Glutamatergic neuron (in vitro differentiated cells): ENCODE measurements at regions not wholly inside any gene's neighbourhood (a gene's known extent, or its start where the extent isn't known, plus 50 kb on each side); places are given as distances from the start of the nearest gene placed in this dataset.

ENCODE experiments used
- DNase-seq: peaks from one replicate; pipeline ENCODE4 v3.0.0; 2022
- H3K27ac Mint-ChIP-seq: one replicate; pipeline ENCODE4 v1.8.0; 2020; ENCODE audit warnings: mild to moderate bottlenecking, mixed read lengths, inconsistent platforms; ENCODE audit not compliant: unreplicated experiment
- H3K27me3 Mint-ChIP-seq: one replicate; pipeline ENCODE4 v1.8.0; 2020; ENCODE audit warnings: mild to moderate bottlenecking, moderate library complexity, mixed read lengths, inconsistent platforms; ENCODE audit not compliant: unreplicated experiment
- H3K36me3 Mint-ChIP-seq: one replicate; pipeline ENCODE4 v1.8.0; 2020; ENCODE audit warnings: mild to moderate bottlenecking, mixed read lengths, inconsistent platforms; ENCODE audit not compliant: unreplicated experiment
- H3K4me1 Mint-ChIP-seq: one replicate; pipeline ENCODE4 v1.8.0; 2020; ENCODE audit warnings: mild to moderate bottlenecking, low read depth, mixed read lengths, inconsistent platforms; ENCODE audit not compliant: unreplicated experiment
- H3K4me3 Mint-ChIP-seq: one replicate; pipeline ENCODE4 v1.8.0; 2020; ENCODE audit warnings: mild to moderate bottlenecking, mixed read lengths, inconsistent platforms; ENCODE audit not compliant: unreplicated experiment
- H3K9me3 Mint-ChIP-seq: one replicate; pipeline ENCODE4 v1.8.0; 2020; ENCODE audit warnings: mild to moderate bottlenecking, moderate library complexity, mixed read lengths, inconsistent platforms; ENCODE audit not compliant: unreplicated experiment
- TF ChIP-seq, protein P1 (sequence below): fragments of 200-600 bp; sonication (generic); IDR thresholded peaks from one replicate; pipeline ENCODE4 v1.5.0; 2021; ENCODE audit not compliant: partially characterized antibody, unreplicated experiment

- Mint-ChIP-seq H3K36me3 (no peaks in the 10 kb centered on the region), H3K27ac (no peak overlapping the region), H3K4me3 (no peak overlapping the region), H3K9me3 (no peaks in the 10 kb centered on the region), H3K27me3 (no peaks in the 10 kb centered on the region), H3K4me1 (no peaks in the 10 kb centered on the region)
- no peak for DNase-seq
- TF ChIP-seq, protein P1, sequence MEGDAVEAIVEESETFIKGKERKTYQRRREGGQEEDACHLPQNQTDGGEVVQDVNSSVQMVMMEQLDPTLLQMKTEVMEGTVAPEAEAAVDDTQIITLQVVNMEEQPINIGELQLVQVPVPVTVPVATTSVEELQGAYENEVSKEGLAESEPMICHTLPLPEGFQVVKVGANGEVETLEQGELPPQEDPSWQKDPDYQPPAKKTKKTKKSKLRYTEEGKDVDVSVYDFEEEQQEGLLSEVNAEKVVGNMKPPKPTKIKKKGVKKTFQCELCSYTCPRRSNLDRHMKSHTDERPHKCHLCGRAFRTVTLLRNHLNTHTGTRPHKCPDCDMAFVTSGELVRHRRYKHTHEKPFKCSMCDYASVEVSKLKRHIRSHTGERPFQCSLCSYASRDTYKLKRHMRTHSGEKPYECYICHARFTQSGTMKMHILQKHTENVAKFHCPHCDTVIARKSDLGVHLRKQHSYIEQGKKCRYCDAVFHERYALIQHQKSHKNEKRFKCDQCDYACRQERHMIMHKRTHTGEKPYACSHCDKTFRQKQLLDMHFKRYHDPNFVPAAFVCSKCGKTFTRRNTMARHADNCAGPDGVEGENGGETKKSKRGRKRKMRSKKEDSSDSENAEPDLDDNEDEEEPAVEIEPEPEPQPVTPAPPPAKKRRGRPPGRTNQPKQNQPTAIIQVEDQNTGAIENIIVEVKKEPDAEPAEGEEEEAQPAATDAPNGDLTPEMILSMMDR: no peak
These were observed 89.7 kb upstream of the BCL9 start for GRCh38 chr1:147451628-147452027.

DNA sequence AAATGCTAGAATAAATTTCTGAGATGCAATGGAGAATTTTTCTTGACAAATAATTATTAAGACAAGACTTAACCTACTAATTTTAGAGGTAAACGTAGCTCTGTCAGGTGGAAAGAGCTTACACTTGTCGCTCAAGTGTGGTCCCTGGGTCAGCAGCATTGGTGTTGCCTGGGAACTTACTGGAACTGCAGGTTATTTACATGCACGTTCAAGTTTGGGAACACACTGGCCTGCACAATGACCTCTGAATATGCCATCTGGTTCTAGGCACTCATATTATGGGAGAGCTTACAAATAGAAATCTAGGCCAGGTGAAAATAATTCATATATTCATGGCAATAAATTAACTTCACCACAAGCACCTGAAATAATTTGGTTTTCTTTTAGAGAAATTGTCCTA is 88.5 kb upstream of the BCL9 start:
- DNase-seq: no peak
- Mint-ChIP-seq H3K27me3 (no peaks in the 10 kb centered on the region), H3K9me3 (no peaks in the 10 kb centered on the region), H3K4me3 (no peak overlapping the region), H3K27ac (no peak overlapping the region), H3K4me1 (no peaks in the 10 kb centered on the region), H3K36me3 (no peaks in the 10 kb centered on the region)
- TF ChIP-seq, protein P1: no peak

- H3K4me3 Mint-ChIP-seq: no peak overlapping the region
- no peaks in the 10 kb centered on the region for H3K4me1 Mint-ChIP-seq
- DNase-seq: no peak
- H3K27me3 Mint-ChIP-seq: no peaks in the 10 kb centered on the region
- peaks cover 1% of the 10 kb centered on the region for H3K9me3 Mint-ChIP-seq
- no peak overlapping the region for H3K27ac Mint-ChIP-seq
- H3K36me3 Mint-ChIP-seq: peaks cover 4% of the 10 kb centered on the region
- TF ChIP-seq, protein P1: no peak
These were observed 78.3 kb upstream of the BCL9 start for GRCh38 chr1:147463022-147463421.

GRCh38 chr1:147466543-147466942 is 74.8 kb upstream of the BCL9 start:
- H3K36me3 Mint-ChIP-seq: peaks cover 4% of the 10 kb centered on the region
- no peak overlapping the region for H3K27ac Mint-ChIP-seq
- H3K9me3 Mint-ChIP-seq: peaks cover 1% of the 10 kb centered on the region
- DNase-seq: no peak
- no peak overlapping the region for H3K4me3 Mint-ChIP-seq
- no peaks in the 10 kb centered on the region for H3K27me3 Mint-ChIP-seq
- H3K4me1 Mint-ChIP-seq: no peaks in the 10 kb centered on the region
- TF ChIP-seq, protein P1: no peak

DNA sequence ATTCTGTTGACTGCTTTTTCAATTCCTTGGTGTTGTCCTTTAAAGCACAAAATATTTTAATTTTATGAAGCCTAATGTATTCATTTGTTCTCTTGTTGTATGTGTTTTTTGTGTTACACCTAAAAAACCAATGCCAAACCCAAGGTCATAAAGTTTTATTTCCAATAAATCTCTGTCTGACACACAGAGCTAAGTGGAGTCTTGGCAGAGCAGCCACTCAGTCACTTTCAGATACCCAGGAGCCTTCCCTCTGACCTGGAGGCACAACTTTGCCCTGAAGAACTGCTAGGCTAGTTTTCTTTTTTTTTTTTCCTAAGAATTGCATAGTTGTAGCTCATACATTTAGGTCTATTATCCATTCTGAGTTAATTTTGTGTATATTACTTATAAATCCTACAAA is 71.2 kb upstream of the BCL9 start:
- peaks cover 4% of the 10 kb centered on the region for H3K36me3 Mint-ChIP-seq
- H3K4me3 Mint-ChIP-seq: no peak overlapping the region
- no peak overlapping the region for H3K27ac Mint-ChIP-seq
- peaks cover 1% of the 10 kb centered on the region for H3K9me3 Mint-ChIP-seq
- no peak for DNase-seq
- H3K27me3 Mint-ChIP-seq: no peaks in the 10 kb centered on the region
- TF ChIP-seq, protein P1: no peak
- H3K4me1 Mint-ChIP-seq: no peaks in the 10 kb centered on the region
